Stomach (tissue), 8 donors: ENCODE measurements at regions not wholly inside any gene's neighbourhood (a gene's known extent, or its start where the extent isn't known, plus 50 kb on each side); places are given as distances from the start of the nearest gene placed in this dataset.

Experiments
- DNase-seq, 2 donors: peaks; one replicate each; pipeline versions ENCODE4 v3.0.0 to v3.0.0-alpha.2; 2013 to 2019
- H3K27ac ChIP-seq, 5 donors: fragments of 200-600 bp in 4 of 5; sonication (generic) in 4 of 5; one replicate each; pipeline ENCODE4 v1.5.1; 2013 to 2019; ENCODE audit warnings: mild to moderate bottlenecking in 1 of 5, moderate library complexity in 1 of 5
- H3K27me3 ChIP-seq, 3 donors: fragments of 200-600 bp; sonication (generic); one replicate each; pipeline ENCODE4 v1.5.1; 2017 to 2019; ENCODE audit warnings: mixed run types in 1 of 3
- H3K36me3 ChIP-seq, 4 donors: fragments of 200-600 bp; sonication (generic); 1 replicate in 3 of 4; 2 replicates in 1 of 4; pipeline ENCODE4 v1.5.1; 2016 to 2019
- H3K4me1 ChIP-seq, 4 donors: fragments of 200-600 bp; sonication (generic); one replicate each; pipeline ENCODE4 v1.5.1; 2016 to 2019
- H3K4me3 ChIP-seq, 4 donors: fragments of 200-600 bp; sonication (generic) in 3 of 4; one replicate each; pipeline ENCODE4 v1.5.1; 2016 to 2019; ENCODE audit warnings: mild to moderate bottlenecking in 1 of 4
- H3K9me3 ChIP-seq, 4 donors: fragments of 200-600 bp; sonication (generic); one replicate each; pipeline ENCODE4 v1.5.1; 2016 to 2019
- EP300 ChIP-seq: sonication (generic); formaldehyde crosslinking; IDR thresholded peaks from one replicate; pipeline ENCODE4 v1.6.1; 2017; ENCODE audit warnings: antibody characterized with exemption
- POLR2A ChIP-seq, 4 donors: fragments of 450-650 bp; IDR thresholded peaks; one replicate each; pipeline ENCODE4 v1.6.1; 2016; ENCODE audit warnings: antibody characterized with exemption in 4 of 4, control low read depth in 2 of 4, mild to moderate bottlenecking in 1 of 4, moderate library complexity in 1 of 4
- POLR2AphosphoS5 ChIP-seq, 3 donors: sonication (generic); formaldehyde crosslinking; IDR thresholded peaks; one replicate each; pipeline ENCODE4 v1.6.1; 2016; ENCODE audit warnings: antibody characterized with exemption in 3 of 3
- WGBS, 5 donors: extraction: QIAGEN DNeasy Blood & Tissue Kit in 3 of 5; methylation state at CpG; one replicate each; pipeline versions ENCODE4 v1.1.5 to v1.1.7; 2013 to 2018; 5-methylcytosine and 5-hydroxymethylcytosine counted together
- intact Hi-C: fragments of 100-400 bp; cut with DNase I; formaldehyde crosslinking; loops from one replicate; pipeline ENCODE4 v1.15.1; 2023; ENCODE audit warnings: low total_unique reads
- TF ChIP-seq, protein P1 (sequence below), 7 experiments: fragments of 450-650 bp in 4 of 7; fragments of 200-600 bp in 3 of 7; sonication (generic) in 3 of 7; IDR thresholded peaks; one replicate each; pipeline ENCODE4 v1.5.1; 2016 to 2019; ENCODE audit warnings: antibody characterized with exemption in 7 of 7, control low read depth in 2 of 7, mild to moderate bottlenecking in 1 of 7
- donor health status: healthy with polysubstance abuse.
- donor health status: Bipolar disorder and iron deficiency.
- donor health status: healthy.

- WGBS, 5 donors, result 86 to 93% (median 90%) methylated on average over 1 of the region's 1 CpG
- Histone ChIP-seq H3K27me3 (no peaks in the 10 kb centered on the region), H3K27ac (no peak overlapping the region), H3K4me3 (no peak overlapping the region), H3K4me1 (no peaks in the 10 kb centered on the region), H3K36me3 (no peaks in the 10 kb centered on the region), H3K9me3 (no peaks in the 10 kb centered on the region)
- intact Hi-C loops, result no loop called here
- no peak for DNase-seq
- TF ChIP-seq EP300 (no peak), POLR2A (IDR thresholded peaks at IDR 0.05) (no peak), POLR2AphosphoS5 (IDR thresholded peaks at IDR 0.05) (no peak)
Observed at GRCh38 chr4:156523991-156524390, 447.6 kb downstream of the PDGFC start.

DNA sequence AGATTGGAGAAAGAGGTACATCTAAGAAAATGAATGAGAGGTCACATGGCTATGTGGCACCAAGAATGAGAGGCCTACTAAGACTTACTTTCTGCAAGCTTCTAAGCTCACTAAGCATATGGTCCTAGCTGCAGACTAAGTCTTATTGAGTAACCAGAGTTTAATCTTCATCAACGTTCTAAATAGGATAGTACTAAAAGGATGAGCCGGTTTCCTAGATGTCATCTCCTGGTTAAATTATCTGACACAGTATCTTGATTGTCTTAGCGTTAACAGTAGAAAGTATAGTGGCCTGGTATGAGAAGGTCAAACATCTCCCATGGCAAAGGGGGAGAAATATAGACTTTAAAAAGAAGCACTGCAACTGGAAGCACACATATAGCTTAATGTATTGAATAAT lies 448.1 kb downstream of the PDGFC start:
- TF ChIP-seq EP300, result no peak
- TF ChIP-seq, protein P1, sequence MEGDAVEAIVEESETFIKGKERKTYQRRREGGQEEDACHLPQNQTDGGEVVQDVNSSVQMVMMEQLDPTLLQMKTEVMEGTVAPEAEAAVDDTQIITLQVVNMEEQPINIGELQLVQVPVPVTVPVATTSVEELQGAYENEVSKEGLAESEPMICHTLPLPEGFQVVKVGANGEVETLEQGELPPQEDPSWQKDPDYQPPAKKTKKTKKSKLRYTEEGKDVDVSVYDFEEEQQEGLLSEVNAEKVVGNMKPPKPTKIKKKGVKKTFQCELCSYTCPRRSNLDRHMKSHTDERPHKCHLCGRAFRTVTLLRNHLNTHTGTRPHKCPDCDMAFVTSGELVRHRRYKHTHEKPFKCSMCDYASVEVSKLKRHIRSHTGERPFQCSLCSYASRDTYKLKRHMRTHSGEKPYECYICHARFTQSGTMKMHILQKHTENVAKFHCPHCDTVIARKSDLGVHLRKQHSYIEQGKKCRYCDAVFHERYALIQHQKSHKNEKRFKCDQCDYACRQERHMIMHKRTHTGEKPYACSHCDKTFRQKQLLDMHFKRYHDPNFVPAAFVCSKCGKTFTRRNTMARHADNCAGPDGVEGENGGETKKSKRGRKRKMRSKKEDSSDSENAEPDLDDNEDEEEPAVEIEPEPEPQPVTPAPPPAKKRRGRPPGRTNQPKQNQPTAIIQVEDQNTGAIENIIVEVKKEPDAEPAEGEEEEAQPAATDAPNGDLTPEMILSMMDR (IDR thresholded peaks at IDR 0.05), result no peak
- TF ChIP-seq POLR2A (IDR thresholded peaks at IDR 0.05), result no peak
- no peak for TF ChIP-seq POLR2AphosphoS5 (IDR thresholded peaks at IDR 0.05)
- H3K4me1 ChIP-seq, result no peaks in the 10 kb centered on the region
- WGBS, 5 donors, result 85 to 94% (median 89%) methylated on average over 3 of the region's 3 CpGs
- H3K27ac ChIP-seq, result no peak overlapping the region
- intact Hi-C loops, result no loop called here
- no peak for DNase-seq
- H3K36me3 ChIP-seq, result no peaks in the 10 kb centered on the region
- H3K4me3 ChIP-seq, result no peak overlapping the region
- no peaks in the 10 kb centered on the region for H3K27me3 ChIP-seq
- no peaks in the 10 kb centered on the region for H3K9me3 ChIP-seq

DNA sequence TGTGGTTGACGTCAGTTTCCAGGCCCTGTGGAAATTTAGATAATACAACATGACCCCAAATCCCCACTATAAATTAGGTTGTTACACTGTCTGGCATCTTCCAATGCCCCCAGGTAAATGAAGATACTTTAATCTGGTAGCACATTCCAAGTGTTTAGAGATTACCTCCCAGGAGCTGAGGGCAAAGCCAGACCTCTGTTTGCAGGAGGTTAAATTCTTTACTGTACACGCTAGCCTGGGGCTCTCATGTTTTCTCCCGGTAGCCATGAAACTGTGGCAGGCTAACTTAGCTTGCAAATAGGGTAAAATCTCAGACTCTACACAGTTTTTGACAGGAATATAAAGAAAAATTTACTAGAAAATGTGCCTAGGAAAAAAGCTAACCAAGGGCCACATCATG lies 450.0 kb downstream of the PDGFC start:
- no peak for TF ChIP-seq POLR2A (IDR thresholded peaks at IDR 0.05)
- no peak for TF ChIP-seq POLR2AphosphoS5 (IDR thresholded peaks at IDR 0.05)
- TF ChIP-seq, protein P1 (IDR thresholded peaks at IDR 0.05), result no peak
- no peak for TF ChIP-seq EP300
- H3K36me3 ChIP-seq, result no peaks in the 10 kb centered on the region
- 82 to 92% (median 91%) methylated on average over 3 of the region's 3 CpGs for WGBS, 5 donors
- no peak for DNase-seq
- H3K9me3 ChIP-seq, result no peaks in the 10 kb centered on the region
- H3K27ac ChIP-seq, result no peak overlapping the region
- intact Hi-C loops, result no loop called here
- H3K27me3 ChIP-seq, result no peaks in the 10 kb centered on the region
- H3K4me1 ChIP-seq, result no peaks in the 10 kb centered on the region
- no peak overlapping the region for H3K4me3 ChIP-seq

GRCh38 chr4:156517956-156518355 lies 453.6 kb downstream of the PDGFC start:
- H3K36me3 ChIP-seq, result no peaks in the 10 kb centered on the region
- WGBS, 5 donors, result 53 to 73% (median 61%) methylated on average over 2 of the region's 2 CpGs
- no peaks in the 10 kb centered on the region for H3K4me1 ChIP-seq
- no peak overlapping the region for H3K27ac ChIP-seq
- no peak for TF ChIP-seq EP300
- no peak for TF ChIP-seq POLR2AphosphoS5 (IDR thresholded peaks at IDR 0.05)
- no peak for TF ChIP-seq POLR2A (IDR thresholded peaks at IDR 0.05)
- TF ChIP-seq, protein P1 (IDR thresholded peaks at IDR 0.05), result no peak
- H3K4me3 ChIP-seq, result no peak overlapping the region
- intact Hi-C loops, result no loop called here
- H3K27me3 ChIP-seq, result no peaks in the 10 kb centered on the region
- no peak for DNase-seq
- no peaks in the 10 kb centered on the region for H3K9me3 ChIP-seq

DNA sequence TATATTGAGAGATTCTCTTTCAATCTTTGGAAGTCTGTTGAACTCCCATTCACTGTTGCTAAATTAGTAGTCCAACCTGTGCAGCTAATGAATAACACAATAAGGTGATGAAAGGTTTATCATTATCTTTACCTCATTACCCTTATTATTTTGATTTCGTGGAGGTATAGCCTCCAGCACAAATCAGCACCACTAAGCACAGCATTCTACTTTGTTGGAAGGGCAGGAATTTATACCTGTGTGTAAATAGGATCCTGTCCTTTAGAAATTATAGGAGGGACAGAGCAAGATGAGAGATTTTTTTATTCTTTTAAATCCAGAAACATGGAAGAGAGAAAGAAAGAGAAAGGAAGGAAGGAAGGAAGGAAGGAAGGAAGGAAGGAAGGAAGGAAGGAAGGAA lies 454.1 kb downstream of the PDGFC start:
- Histone ChIP-seq H3K27me3 (no peaks in the 10 kb centered on the region), H3K4me3 (no peak overlapping the region), H3K9me3 (no peaks in the 10 kb centered on the region), H3K4me1 (no peaks in the 10 kb centered on the region), H3K36me3 (no peaks in the 10 kb centered on the region), H3K27ac (no peak overlapping the region)
- TF ChIP-seq POLR2A (IDR thresholded peaks at IDR 0.05) (no peak), EP300 (no peak), POLR2AphosphoS5 (IDR thresholded peaks at IDR 0.05) (no peak)
- TF ChIP-seq, protein P1 (IDR thresholded peaks at IDR 0.05), result no peak
- intact Hi-C loops, result no loop called here
- DNase-seq, result no peak
- WGBS, 5 donors, result 31 to 77% (median 62%) methylated on average over 1 of the region's 1 CpG
